Psoas muscle (tissue), 7 donors: ENCODE measurements at regions not wholly inside any gene's neighbourhood (a gene's known extent, or its start where the extent isn't known, plus 50 kb on each side); places are given as distances from the start of the nearest gene placed in this dataset.
A peak's percentile ranks its signal among the peaks of the same experiment; 100 is the strongest.

Experiments
- ATAC-seq, 4 donors: fragments of 200-7000 bp; cut with Tn5 transposase; one replicate each; pipeline ENCODE4 v1.9.1; 2020; ENCODE audit warnings: moderate library complexity in 3 of 4, mild to moderate bottlenecking in 2 of 4
- DNase-seq, 2 donors: peaks; one replicate each; pipeline ENCODE4 v3.0.0-alpha.2; 2020
- H3K27ac ChIP-seq: fragments of 200-600 bp; one replicate; pipeline ENCODE4 v1.8.0; 2022
- H3K27me3 ChIP-seq, 3 donors: fragments of 200-600 bp in 1 of 3; one replicate each; pipeline versions ENCODE4 v1.6.1 to v1.8.0; 2013 to 2022; ENCODE audit warnings: low read length in 2 of 3, mild to moderate bottlenecking in 2 of 3, moderate library complexity in 1 of 3; ENCODE audit not compliant: insufficient read depth in 3 of 3
- H3K36me3 ChIP-seq, 2 donors: fragments of 200-600 bp in 1 of 2; one replicate each; pipeline versions ENCODE4 v1.6.1 to v1.8.0; 2013 to 2022; ENCODE audit warnings: low read depth in 1 of 2, mild to moderate bottlenecking in 1 of 2, moderate library complexity in 1 of 2; ENCODE audit not compliant: insufficient read depth in 1 of 2
- H3K4me1 ChIP-seq: fragments of 200-600 bp; one replicate; pipeline ENCODE4 v1.8.0; 2022
- H3K4me3 ChIP-seq: fragments of 200-600 bp; one replicate; pipeline ENCODE4 v1.8.0; 2022; ENCODE audit warnings: mild to moderate bottlenecking
- H3K9me3 ChIP-seq: fragments of 200-600 bp; one replicate; pipeline ENCODE4 v1.8.0; 2022
- CTCF ChIP-seq: fragments of 200-600 bp; IDR thresholded peaks from one replicate; pipeline ENCODE4 v1.8.0; 2022; ENCODE audit warnings: antibody characterized with exemption
- WGBS, 3 donors: extraction: QIAGEN DNeasy Blood & Tissue Kit; methylation state at CpG; one replicate each; pipeline versions ENCODE4 v1.1.6 to v1.1.7; 2013; 5-methylcytosine and 5-hydroxymethylcytosine counted together
- intact Hi-C, 2 donors: fragments of 100-400 bp; cut with DNase I; formaldehyde crosslinking; loops; one replicate each; pipeline versions ENCODE4 v1.11.0 to v1.14.2; 2022
- donor health status: healthy with polysubstance abuse.
- donor health status: DM: no; HTN: no; CAD: no; lungs with moderate emphysema.
- donor health status: Bipolar disorder and iron deficiency.
- donor health status: healthy.
- donor health status: DM: yes; HTN: yes; CAD: no.
- donor health status: DM: no; HTN: no; CAD: no.
- donor health status: DM: yes; HTN: yes; CAD: no.

GRCh38 chr2:175745911-175746310 is 256.2 kb downstream of the LNPK start:
- no peaks in the 10 kb centered on the region for H3K36me3 ChIP-seq
- TF ChIP-seq CTCF, result no peak
- H3K9me3 ChIP-seq, result no peaks in the 10 kb centered on the region
- intact Hi-C loops, result no loop called here
- no peak overlapping the region for H3K27ac ChIP-seq
- 0 to 75% (median 5%) methylated on average over 1 of the region's 1 CpG for WGBS, 3 donors
- DNase-seq, result no peak
- no peaks in the 10 kb centered on the region for H3K27me3 ChIP-seq
- H3K4me1 ChIP-seq, result peaks cover 6% of the 10 kb centered on the region
- ATAC-seq, result no peak
- H3K4me3 ChIP-seq, result no peak overlapping the region

DNA sequence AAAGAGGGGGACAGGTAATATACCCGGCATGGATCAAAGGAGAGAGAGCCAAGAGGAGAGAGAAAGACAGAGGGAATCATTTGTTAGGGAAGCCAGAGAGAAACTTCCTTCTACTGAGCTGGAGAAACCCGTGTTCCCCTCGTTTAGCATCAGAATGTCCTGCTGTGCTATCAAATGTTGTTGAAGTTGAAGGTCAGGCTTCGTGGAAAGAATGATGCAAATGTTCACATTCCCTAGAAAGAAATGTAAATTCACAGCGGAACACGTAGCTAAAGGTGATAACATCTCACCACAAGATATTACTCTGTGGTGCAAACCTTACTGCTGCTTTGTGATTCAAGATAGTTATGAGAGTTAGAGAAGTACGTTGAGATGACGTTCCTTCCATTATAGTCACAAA is 258.1 kb downstream of the LNPK start:
- WGBS, 3 donors, result 54 to 63% (median 63%) methylated on average over 8 of the region's 8 CpGs
- TF ChIP-seq CTCF, result no peak
- H3K4me3 ChIP-seq, result no peak overlapping the region
- H3K4me1 ChIP-seq, result peaks cover 6% of the 10 kb centered on the region
- H3K27me3 ChIP-seq, result no peaks in the 10 kb centered on the region
- intact Hi-C loops, result no loop called here
- no peaks in the 10 kb centered on the region for H3K36me3 ChIP-seq
- no peak for ATAC-seq
- H3K27ac ChIP-seq, result no peak overlapping the region
- DNase-seq, result no peak
- no peaks in the 10 kb centered on the region for H3K9me3 ChIP-seq

GRCh38 chr2:175743011-175743410 is 259.1 kb downstream of the LNPK start:
- H3K4me1 ChIP-seq, result peaks cover 6% of the 10 kb centered on the region
- no peaks in the 10 kb centered on the region for H3K36me3 ChIP-seq
- H3K9me3 ChIP-seq, result no peaks in the 10 kb centered on the region
- no peak overlapping the region for H3K4me3 ChIP-seq
- intact Hi-C loops, result no loop called here
- WGBS, 3 donors, result 5 to 13% (median 11%) methylated on average over 1 of the region's 1 CpG
- H3K27ac ChIP-seq, result no peak overlapping the region
- ATAC-seq, result peak; percentile 49 to 78 (median 76)
- no peak for DNase-seq
- TF ChIP-seq CTCF, result no peak
- H3K27me3 ChIP-seq, result no peaks in the 10 kb centered on the region

DNA sequence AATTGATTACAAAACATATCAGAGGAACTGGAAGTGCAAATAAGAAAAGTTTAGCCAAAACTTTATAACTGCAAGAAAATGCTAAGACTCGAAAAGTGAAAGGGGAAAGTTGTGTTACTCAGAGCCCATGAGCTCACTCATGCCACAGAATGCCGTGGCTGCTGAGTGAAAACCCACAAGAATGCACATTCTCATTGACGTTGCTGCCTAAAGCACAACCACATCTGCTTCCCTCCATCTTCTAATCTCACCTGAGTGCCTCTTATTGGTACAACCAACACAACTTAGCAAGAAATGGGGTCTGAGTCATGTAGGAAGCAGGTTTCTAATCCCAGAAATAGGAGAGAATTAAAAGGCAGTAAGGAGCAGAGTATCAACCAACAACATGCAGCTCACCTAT is 259.7 kb downstream of the LNPK start:
- Histone ChIP-seq H3K4me1 (peaks cover 6% of the 10 kb centered on the region), H3K4me3 (no peak overlapping the region), H3K36me3 (no peaks in the 10 kb centered on the region), H3K27me3 (no peaks in the 10 kb centered on the region), H3K27ac (no peak overlapping the region), H3K9me3 (no peaks in the 10 kb centered on the region)
- no peak for DNase-seq
- WGBS, 3 donors, result 84 to 92% (median 84%) methylated on average over 3 of the region's 3 CpGs
- intact Hi-C loops, result no loop called here
- ATAC-seq, result no peak
- TF ChIP-seq CTCF, result no peak

DNA sequence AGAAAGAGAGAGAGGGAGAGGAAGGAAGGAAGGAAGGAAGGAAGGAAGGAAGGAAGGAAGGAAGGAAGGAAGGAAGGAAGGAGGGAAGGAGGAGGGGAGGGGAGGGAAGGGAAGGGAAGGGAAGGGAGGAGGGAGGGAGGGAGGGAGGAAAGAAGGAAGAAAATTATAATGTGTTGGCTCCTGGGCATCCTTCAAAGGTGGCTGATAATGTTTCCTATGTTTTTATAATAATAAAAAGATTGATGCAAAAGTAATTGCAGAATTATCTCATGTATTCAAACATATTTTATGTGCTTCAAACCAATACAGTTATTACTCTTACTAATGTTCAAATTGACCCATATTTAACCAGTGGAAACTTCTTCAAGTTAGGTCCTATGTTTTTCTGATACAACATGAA is 260.9 kb downstream of the LNPK start:
- no peak for TF ChIP-seq CTCF
- Histone ChIP-seq H3K36me3 (no peaks in the 10 kb centered on the region), H3K4me1 (peaks cover 6% of the 10 kb centered on the region), H3K4me3 (no peak overlapping the region), H3K9me3 (no peaks in the 10 kb centered on the region), H3K27me3 (no peaks in the 10 kb centered on the region), H3K27ac (no peak overlapping the region)
- no peak for ATAC-seq
- DNase-seq, result no peak
- intact Hi-C loops, result no loop called here
